GM12892 (cell line): ENCODE measurements at regions not wholly inside any gene's neighbourhood (a gene's known extent, or its start where the extent isn't known, plus 50 kb on each side); places are given as distances from the start of the nearest gene placed in this dataset.

Experiments used
- POLR2AphosphoS5 ChIP-seq: IDR thresholded peaks from 2 replicates; pipeline ENCODE4 v1.6.1; 2011; ENCODE audit warnings: low read depth, low read length, control low read depth
- TAF1 ChIP-seq: IDR thresholded peaks from 2 replicates; pipeline ENCODE4 v1.6.1; 2011; ENCODE audit warnings: low read depth, mild to moderate bottlenecking, control low read depth, low read length, borderline replicate concordance

DNA sequence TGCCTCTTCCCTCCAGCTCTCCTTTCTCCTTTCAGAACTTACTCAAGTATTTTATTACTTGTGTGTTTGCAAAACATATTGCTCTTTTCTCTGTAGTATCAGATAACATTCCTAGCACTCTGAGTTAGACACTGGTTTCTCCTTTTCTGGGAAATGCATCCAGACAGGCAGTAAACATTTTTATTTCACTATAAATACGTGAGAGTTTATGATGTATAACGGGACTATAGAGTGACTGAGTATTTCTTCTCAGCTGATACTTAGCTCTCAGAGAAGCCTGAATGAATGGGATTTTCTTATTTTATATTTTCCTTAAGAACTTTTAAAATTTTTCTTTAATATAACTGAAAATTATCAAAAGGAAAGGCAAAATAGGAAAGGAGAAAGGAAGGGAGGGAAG is 211.2 kb upstream of the EDNRB start:
- TF ChIP-seq TAF1: no peak
- no peak for TF ChIP-seq POLR2AphosphoS5
